Heart left ventricle (tissue), 16 donors: ENCODE measurements at regions not wholly inside any gene's neighbourhood (a gene's known extent, or its start where the extent isn't known, plus 50 kb on each side); places are given as distances from the start of the nearest gene placed in this dataset.

Experiments used
- ATAC-seq, 4 donors: fragments of 200-7000 bp; cut with Tn5 transposase; one replicate each; pipeline ENCODE4 v1.9.1; 2020 to 2022; ENCODE audit warnings: moderate library complexity in 4 of 4, mild to moderate bottlenecking in 3 of 4, moderate number of reproducible peaks in 1 of 4
- DNase-seq, 5 donors: peaks; one replicate each; pipeline ENCODE4 v3.0.0-alpha.2; 2020
- H3K27ac ChIP-seq, 12 donors: fragments of 200-600 bp; sonication (generic) in 4 of 12; one replicate each; pipeline versions ENCODE4 v1.5.0 to v1.8.0; 2016 to 2022; ENCODE audit warnings: mild to moderate bottlenecking in 2 of 12
- H3K27me3 ChIP-seq, 9 donors: fragments of 200-600 bp; sonication (generic) in 2 of 9; one replicate each; pipeline versions ENCODE4 v1.5.1 to v1.8.0; 2016 to 2022; ENCODE audit warnings: mild to moderate bottlenecking in 3 of 9
- H3K36me3 ChIP-seq, 9 donors: fragments of 200-600 bp; sonication (generic) in 2 of 9; one replicate each; pipeline versions ENCODE4 v1.5.0 to v1.8.0; 2018 to 2022; ENCODE audit warnings: mild to moderate bottlenecking in 2 of 9
- H3K4me1 ChIP-seq, 12 donors: fragments of 200-600 bp; sonication (generic) in 4 of 12; one replicate each; pipeline versions ENCODE4 v1.5.0 to v1.8.0; 2016 to 2022; ENCODE audit warnings: mild to moderate bottlenecking in 3 of 12
- H3K4me3 ChIP-seq, 12 donors: fragments of 200-600 bp; sonication (generic) in 4 of 12; one replicate each; pipeline versions ENCODE4 v1.5.0 to v1.8.0; 2017 to 2022; ENCODE audit warnings: mild to moderate bottlenecking in 9 of 12, moderate library complexity in 4 of 12
- H3K9me3 ChIP-seq, 12 donors: fragments of 200-600 bp; sonication (generic) in 4 of 12; one replicate each; pipeline versions ENCODE4 v1.5.0 to v1.8.0; 2016 to 2022; ENCODE audit warnings: mild to moderate bottlenecking in 1 of 12
- CTCF ChIP-seq, 12 donors: fragments of 200-600 bp; sonication (generic) in 4 of 12; IDR thresholded peaks; one replicate each; pipeline versions ENCODE4 v1.5.0 to v1.8.0; 2018 to 2022; ENCODE audit warnings: antibody characterized with exemption in 12 of 12, mild to moderate bottlenecking in 5 of 12
- POLR2A ChIP-seq, 2 donors: fragments of 450-650 bp; IDR thresholded peaks; one replicate each; pipeline ENCODE4 v1.6.1; 2017; ENCODE audit warnings: antibody characterized with exemption in 2 of 2, mild to moderate bottlenecking in 2 of 2, moderate library complexity in 2 of 2
- WGBS, 4 donors: extraction: QIAGEN DNeasy Blood & Tissue Kit in 2 of 4; methylation state at CpG; one replicate each; pipeline versions ENCODE4 v1.1.5 to v1.1.7; 2013 to 2018; 5-methylcytosine and 5-hydroxymethylcytosine counted together
- intact Hi-C, 10 donors: fragments of 100-400 bp; cut with DNase I; formaldehyde crosslinking; loops; one replicate each; pipeline versions ENCODE4 v1.11.1 to v1.14.2; 2022
- donor health status: ischemic (EF 13 %, LVEDD 7.1; RV severe dilation, severe dysfunction).
- donor health status: healthy with polysubstance abuse.
- donor health status: DM: no; HTN: yes; CAD: no.
- donor health status: DM: no; HTN: no; CAD: no.
- donor health status: ischemic (EF 25% LVEDD 6.9; RV normal size, moderate dysfunction).
- donor health status: ischemic (EF 25% LVEDD 5.7; RV mildly dilated, moderate dysfunction).
- donor health status: healthy.
- donor health status: DM: yes; HTN: yes; CAD: no.
- donor health status: ischemic (EF 35%, LVEDD 5.7; RV mildly dilated, moderate dysfunction).
- donor health status: nonischemic (EF 11% LVEDD 7.7; RV severe dilation, severe dysfunction).
- donor health status: DM: yes; HTN: yes; CAD: no.
- donor health status: PGD.
- donor health status: ischemic (EF 29% LVEDD 5.4; RV normal size, mild dysfunction).
- donor health status: nonischemic (EF 23%, LVEDD 6.1; RV moderate dilation, normal function).

- ATAC-seq (no peak), DNase-seq (no peak)
- H3K9me3 ChIP-seq: no peaks in the 10 kb centered on the region
- H3K4me1 ChIP-seq: no peaks in the 10 kb centered on the region
- intact Hi-C loops: no loop called here
- WGBS, 4 donors: 81 to 89% (median 86%) methylated on average over 5 of the region's 5 CpGs
- no peak overlapping the region for H3K4me3 ChIP-seq
- no peaks in the 10 kb centered on the region for H3K36me3 ChIP-seq
- TF ChIP-seq CTCF (IDR thresholded peaks at IDR 0.05): no peak
- no peak for TF ChIP-seq POLR2A (IDR thresholded peaks at IDR 0.05)
- no peak overlapping the region for H3K27ac ChIP-seq
- H3K27me3 ChIP-seq: no peaks in the 10 kb centered on the region
Observed at GRCh38 chr1:239725933-239726332, 339.6 kb downstream of the CHRM3 start.

- TF ChIP-seq CTCF (IDR thresholded peaks at IDR 0.05) (no peak), POLR2A (IDR thresholded peaks at IDR 0.05) (no peak)
- no peak for ATAC-seq
- Histone ChIP-seq H3K9me3 (no peaks in the 10 kb centered on the region), H3K27ac (no peak overlapping the region), H3K27me3 (no peaks in the 10 kb centered on the region), H3K36me3 (no peaks in the 10 kb centered on the region), H3K4me3 (no peak overlapping the region), H3K4me1 (no peaks in the 10 kb centered on the region)
- WGBS, 4 donors: 72 to 77% (median 75%) methylated on average over 2 of the region's 2 CpGs
- no peak for DNase-seq
- intact Hi-C loops: no loop called here
Observed at GRCh38 chr1:239730378-239730777, 344.0 kb downstream of the CHRM3 start.

GRCh38 chr1:239731082-239731748 lies 344.8 kb downstream of the CHRM3 start:
- H3K27ac ChIP-seq: no peak overlapping the region
- no peak for ATAC-seq
- H3K9me3 ChIP-seq: no peaks in the 10 kb centered on the region
- H3K27me3 ChIP-seq: no peaks in the 10 kb centered on the region
- no peaks in the 10 kb centered on the region for H3K4me1 ChIP-seq
- TF ChIP-seq CTCF (IDR thresholded peaks at IDR 0.05): no peak
- TF ChIP-seq POLR2A (IDR thresholded peaks at IDR 0.05): no peak
- no peaks in the 10 kb centered on the region for H3K36me3 ChIP-seq
- no peak for DNase-seq
- 54 to 58% (median 55%) methylated on average over 5 of the region's 5 CpGs for WGBS, 4 donors
- intact Hi-C loops: no loop called here
- no peak overlapping the region for H3K4me3 ChIP-seq

GRCh38 chr1:239732770-239733169 lies 346.4 kb downstream of the CHRM3 start:
- no peaks in the 10 kb centered on the region for H3K9me3 ChIP-seq
- ATAC-seq (no peak), DNase-seq (no peak)
- H3K27me3 ChIP-seq: no peaks in the 10 kb centered on the region
- intact Hi-C loops: no loop called here
- H3K4me1 ChIP-seq: no peaks in the 10 kb centered on the region
- no peak overlapping the region for H3K4me3 ChIP-seq
- no peaks in the 10 kb centered on the region for H3K36me3 ChIP-seq
- H3K27ac ChIP-seq: no peak overlapping the region
- TF ChIP-seq CTCF (IDR thresholded peaks at IDR 0.05) (no peak), POLR2A (IDR thresholded peaks at IDR 0.05) (no peak)
- 93 to 95% (median 94%) methylated on average over 2 of the region's 2 CpGs for WGBS, 4 donors
